ENCODE measurements at regions not wholly inside any gene's neighbourhood (a gene's known extent, or its start where the extent isn't known, plus 50 kb on each side); places are given as distances from the start of the nearest gene placed in this dataset.

DNA sequence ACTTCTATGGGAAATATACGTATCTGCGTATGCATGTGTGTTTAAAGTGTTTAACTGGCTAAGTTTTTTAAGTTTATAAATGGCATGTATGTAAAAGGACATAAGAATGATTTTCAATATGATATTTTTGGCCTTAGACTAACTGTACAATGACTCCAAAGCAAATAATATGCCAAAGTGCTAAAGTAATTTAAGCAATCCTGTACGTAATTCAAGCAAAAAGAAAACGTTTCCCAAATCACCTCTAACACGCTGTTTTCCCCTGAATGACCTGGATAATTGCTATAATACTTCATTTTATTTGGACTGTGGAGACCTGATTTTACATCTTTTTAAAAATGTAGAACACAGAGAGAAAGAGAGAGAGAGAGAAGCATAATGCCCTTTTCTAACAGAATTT is 183.0 kb upstream of the HAND2 start:
- no peak overlapping the region for H3K4me3 ChIP-seq
- H3K27me3 ChIP-seq: no peaks in the 10 kb centered on the region
- intact Hi-C loops (cut with DNase I; ENCODE audit: low total_unique reads): no loop called here
- DNase-seq: no peak
- ATAC-seq: no peak
- H3K36me3 ChIP-seq: no peaks in the 10 kb centered on the region
- no peak overlapping the region for H3K27ac ChIP-seq
- H3K9me3 ChIP-seq: no peaks in the 10 kb centered on the region
- no peaks in the 10 kb centered on the region for H3K4me1 ChIP-seq
- in situ Hi-C loops (cut with MboI; ENCODE audit: low sequenced_read_pairs in 4 of 4): no loop called here
- TF ChIP-seq CTCF (IDR thresholded peaks at IDR 0.05 in 4 of 5, conservative IDR thresholded peaks at IDR 0.05 in 1 of 5): no peak
- no peak for TF ChIP-seq POLR2A (IDR thresholded peaks at IDR 0.05)

DNA sequence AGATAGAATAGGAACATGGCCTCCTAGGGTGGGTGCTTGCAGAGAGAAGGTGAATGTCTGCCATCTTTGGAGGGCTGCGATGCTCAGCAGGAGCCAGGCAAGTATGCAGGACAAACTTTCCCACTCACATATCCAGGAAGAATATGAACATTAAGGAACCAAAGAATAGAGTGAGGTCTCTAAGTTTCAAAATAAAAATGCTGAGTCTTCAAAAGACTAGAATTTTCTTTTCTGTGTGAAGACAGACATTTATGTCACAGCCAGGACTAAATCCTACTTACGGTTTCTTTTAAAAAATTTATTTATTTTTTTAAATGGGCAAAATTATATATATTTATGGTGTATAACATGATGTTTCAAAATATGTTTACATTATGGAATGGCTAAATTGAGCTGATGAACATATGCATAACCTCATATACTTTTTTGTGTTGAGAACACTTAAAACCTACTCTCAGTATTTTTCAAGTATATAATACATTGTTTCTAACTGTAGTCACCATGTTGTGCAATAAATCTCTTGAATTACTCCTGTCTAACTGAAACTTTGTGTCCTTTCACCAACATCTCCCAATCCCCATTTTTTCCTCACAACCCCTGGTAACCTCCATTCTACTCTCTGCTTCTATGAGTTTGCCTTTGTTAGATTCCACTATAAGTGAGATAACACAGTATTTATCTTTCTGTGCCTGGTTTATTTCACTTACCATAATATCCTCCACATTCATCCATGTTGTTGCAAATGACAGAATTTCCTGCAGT is 177.8 kb upstream of the HAND2 start:
- intact Hi-C loops (cut with DNase I; ENCODE audit: low total_unique reads) (no loop called here), in situ Hi-C loops (cut with MboI; ENCODE audit: low sequenced_read_pairs in 4 of 4) (no loop called here)
- TF ChIP-seq CTCF (IDR thresholded peaks at IDR 0.05 in 4 of 5, conservative IDR thresholded peaks at IDR 0.05 in 1 of 5) (no peak), POLR2A (IDR thresholded peaks at IDR 0.05) (no peak)
- Histone ChIP-seq H3K4me1 (no peaks in the 10 kb centered on the region), H3K36me3 (no peaks in the 10 kb centered on the region), H3K9me3 (no peaks in the 10 kb centered on the region), H3K4me3 (no peak overlapping the region), H3K27me3 (no peaks in the 10 kb centered on the region), H3K27ac (no peak overlapping the region)
- ATAC-seq (no peak), DNase-seq (no peak)

GRCh38 chr4:173704201-173704600 is 174.2 kb upstream of the HAND2 start:
- no peaks in the 10 kb centered on the region for H3K9me3 ChIP-seq
- no peak overlapping the region for H3K4me3 ChIP-seq
- DNase-seq (no peak), ATAC-seq (no peak)
- in situ Hi-C loops (cut with MboI; ENCODE audit: low sequenced_read_pairs in 4 of 4): no loop called here
- no peaks in the 10 kb centered on the region for H3K4me1 ChIP-seq
- no peaks in the 10 kb centered on the region for H3K36me3 ChIP-seq
- intact Hi-C loops (cut with DNase I; ENCODE audit: low total_unique reads): no loop called here
- no peak overlapping the region for H3K27ac ChIP-seq
- H3K27me3 ChIP-seq: no peaks in the 10 kb centered on the region
- TF ChIP-seq CTCF (IDR thresholded peaks at IDR 0.05 in 4 of 5, conservative IDR thresholded peaks at IDR 0.05 in 1 of 5) (no peak), POLR2A (IDR thresholded peaks at IDR 0.05) (no peak)

- Histone ChIP-seq H3K27me3 (no peaks in the 10 kb centered on the region), H3K27ac (no peak overlapping the region), H3K9me3 (no peaks in the 10 kb centered on the region), H3K4me1 (no peaks in the 10 kb centered on the region), H3K36me3 (no peaks in the 10 kb centered on the region), H3K4me3 (no peak overlapping the region)
- TF ChIP-seq CTCF (IDR thresholded peaks at IDR 0.05 in 4 of 5, conservative IDR thresholded peaks at IDR 0.05 in 1 of 5) (no peak), POLR2A (IDR thresholded peaks at IDR 0.05) (no peak)
- DNase-seq: no peak
- no peak for ATAC-seq
- in situ Hi-C loops (cut with MboI; ENCODE audit: low sequenced_read_pairs in 4 of 4) (no loop called here), intact Hi-C loops (cut with DNase I; ENCODE audit: low total_unique reads) (no loop called here)
Measured at GRCh38 chr4:173703021-173703420, 173.0 kb upstream of the HAND2 start.

GRCh38 chr4:173700650-173701049 is 170.6 kb upstream of the HAND2 start:
- no peak overlapping the region for H3K4me3 ChIP-seq
- no peak overlapping the region for H3K27ac ChIP-seq
- intact Hi-C loops (cut with DNase I; ENCODE audit: low total_unique reads): no loop called here
- no peak for DNase-seq
- no peaks in the 10 kb centered on the region for H3K36me3 ChIP-seq
- TF ChIP-seq POLR2A (IDR thresholded peaks at IDR 0.05) (no peak), CTCF (IDR thresholded peaks at IDR 0.05 in 4 of 5, conservative IDR thresholded peaks at IDR 0.05 in 1 of 5) (no peak)
- ATAC-seq: no peak
- no peaks in the 10 kb centered on the region for H3K27me3 ChIP-seq
- H3K4me1 ChIP-seq: no peaks in the 10 kb centered on the region
- in situ Hi-C loops (cut with MboI; ENCODE audit: low sequenced_read_pairs in 4 of 4): no loop called here
- no peaks in the 10 kb centered on the region for H3K9me3 ChIP-seq
